ENCODE measurements at regions not wholly inside any gene's neighbourhood (a gene's known extent, or its start where the extent isn't known, plus 50 kb on each side); places are given as distances from the start of the nearest gene placed in this dataset.

- Mint-ChIP-seq H3K27ac (no peak overlapping the region), H3K9me3 (peaks cover 16% of the 10 kb centered on the region), H3K27me3 (ENCODE audit: insufficient read depth) (peaks cover 3% of the 10 kb centered on the region), H3K36me3 (ENCODE audit: low read depth) (no peaks in the 10 kb centered on the region), H3K4me3 (no peak overlapping the region), H3K4me1 (no peaks in the 10 kb centered on the region)
- no peak overlapping the region for H3K27ac ChIP-seq (ENCODE audit: low read depth, low read length)
- H3K4me3 ChIP-seq (ENCODE audit: low read length) = no peak overlapping the region
- DNase-seq = no peak
- H3K27me3 ChIP-seq (ENCODE audit: control insufficient read depth, insufficient read depth, low read length, poor library complexity, severe bottlenecking) = no peaks in the 10 kb centered on the region
- TF ChIP-seq CTCF (conservative IDR thresholded peaks at IDR 0.05) = no peak
- H3K9me3 ChIP-seq (ENCODE audit: control insufficient read depth, low read length) = no peaks in the 10 kb centered on the region
- H3K4me1 ChIP-seq (ENCODE audit: control insufficient read depth, insufficient read depth, low read length) = no peaks in the 10 kb centered on the region
- no peak overlapping the region for H3K9ac ChIP-seq (ENCODE audit: extremely low read depth, low read length, poor library complexity, severe bottlenecking)
- H3K36me3 ChIP-seq (ENCODE audit: control insufficient read depth, insufficient read depth, low read length) = no peaks in the 10 kb centered on the region
- WGBS, 2 experiments (ENCODE audit: insufficient coverage in 1 of 2, insufficient read length in 1 of 2) = 80 to 100% methylated on average over 1 to 4 of the region's 4 CpGs
Measured at GRCh38 chr6:169163411-169163901, 90.2 kb downstream of the THBS2 start.

GRCh38 chr6:169162752-169163407 is 90.8 kb downstream of the THBS2 start:
- Histone ChIP-seq H3K27ac (ENCODE audit: low read depth, low read length) (no peak overlapping the region), H3K36me3 (ENCODE audit: control insufficient read depth, insufficient read depth, low read length) (no peaks in the 10 kb centered on the region), H3K4me1 (ENCODE audit: control insufficient read depth, insufficient read depth, low read length) (no peaks in the 10 kb centered on the region), H3K9ac (ENCODE audit: extremely low read depth, low read length, poor library complexity, severe bottlenecking) (no peak overlapping the region), H3K4me3 (ENCODE audit: low read length) (no peak overlapping the region), H3K27me3 (ENCODE audit: control insufficient read depth, insufficient read depth, low read length, poor library complexity, severe bottlenecking) (no peaks in the 10 kb centered on the region), H3K9me3 (ENCODE audit: control insufficient read depth, low read length) (no peaks in the 10 kb centered on the region)
- 94 to 96% methylated on average over 7 to 12 of the region's 12 CpGs for WGBS, 2 experiments (ENCODE audit: insufficient coverage in 1 of 2, insufficient read length in 1 of 2)
- Mint-ChIP-seq H3K9me3 (peaks cover 16% of the 10 kb centered on the region), H3K4me3 (no peak overlapping the region), H3K27me3 (ENCODE audit: insufficient read depth) (peaks cover 3% of the 10 kb centered on the region), H3K36me3 (ENCODE audit: low read depth) (no peaks in the 10 kb centered on the region), H3K4me1 (no peaks in the 10 kb centered on the region), H3K27ac (no peak overlapping the region)
- peak; percentile 18 for DNase-seq
- no peak for TF ChIP-seq CTCF (conservative IDR thresholded peaks at IDR 0.05)

GRCh38 chr6:169162249-169162648 is 91.4 kb downstream of the THBS2 start:
- H3K36me3 ChIP-seq (ENCODE audit: control insufficient read depth, insufficient read depth, low read length) = no peaks in the 10 kb centered on the region
- Mint-ChIP-seq H3K36me3 (ENCODE audit: low read depth) (no peaks in the 10 kb centered on the region), H3K9me3 (peaks cover 16% of the 10 kb centered on the region), H3K27me3 (ENCODE audit: insufficient read depth) (peaks cover 3% of the 10 kb centered on the region), H3K4me1 (no peaks in the 10 kb centered on the region), H3K4me3 (no peak overlapping the region), H3K27ac (no peak overlapping the region)
- DNase-seq = peak; percentile 20
- no peak overlapping the region for H3K27ac ChIP-seq (ENCODE audit: low read depth, low read length)
- no peak for TF ChIP-seq CTCF (conservative IDR thresholded peaks at IDR 0.05)
- no peak overlapping the region for H3K9ac ChIP-seq (ENCODE audit: extremely low read depth, low read length, poor library complexity, severe bottlenecking)
- no peaks in the 10 kb centered on the region for H3K9me3 ChIP-seq (ENCODE audit: control insufficient read depth, low read length)
- no peaks in the 10 kb centered on the region for H3K27me3 ChIP-seq (ENCODE audit: control insufficient read depth, insufficient read depth, low read length, poor library complexity, severe bottlenecking)
- H3K4me1 ChIP-seq (ENCODE audit: control insufficient read depth, insufficient read depth, low read length) = no peaks in the 10 kb centered on the region
- 92 to 94% methylated on average over 21 to 23 of the region's 23 CpGs for WGBS, 2 experiments (ENCODE audit: insufficient coverage in 1 of 2, insufficient read length in 1 of 2)
- no peak overlapping the region for H3K4me3 ChIP-seq (ENCODE audit: low read length)

Measured in endodermal cell (in vitro differentiated cells).